H9 (cell line): ENCODE measurements at regions not wholly inside any gene's neighbourhood (a gene's known extent, or its start where the extent isn't known, plus 50 kb on each side); places are given as distances from the start of the nearest gene placed in this dataset.

Experiments used
- DNase-seq: peaks from one replicate; pipeline ENCODE4 v3.0.0-alpha.2; 2017
- H2AFZ ChIP-seq: one replicate; pipeline ENCODE4 v1.6.1; 2013; ENCODE audit warnings: mild to moderate bottlenecking, low read length, control low read depth, moderate library complexity
- H2AK5ac ChIP-seq: 2 replicates; pipeline ENCODE4 v1.6.1; 2013; ENCODE audit warnings: low read length, control low read depth, mixed read lengths; ENCODE audit not compliant: insufficient read length
- H2BK120ac ChIP-seq: one replicate; pipeline ENCODE4 v1.6.1; 2013; ENCODE audit warnings: low read depth, mild to moderate bottlenecking, low read length, control low read depth, inconsistent platforms; ENCODE audit not compliant: poor library complexity, severe bottlenecking
- H2BK12ac ChIP-seq: 2 replicates; pipeline ENCODE4 v1.6.1; 2013; ENCODE audit warnings: low read length, control low read depth, mixed read lengths, low read depth; ENCODE audit not compliant: insufficient read length
- H2BK15ac ChIP-seq: 2 replicates; pipeline ENCODE4 v1.6.1; 2013; ENCODE audit warnings: low read depth, low read length, control low read depth
- H2BK20ac ChIP-seq: one replicate; pipeline ENCODE4 v1.6.1; 2013; ENCODE audit warnings: low read depth, mild to moderate bottlenecking, low read length, control low read depth, inconsistent platforms; ENCODE audit not compliant: poor library complexity, severe bottlenecking
- H2BK5ac ChIP-seq: 2 replicates; pipeline ENCODE4 v1.6.1; 2013; ENCODE audit warnings: low read length, control low read depth, mixed read lengths; ENCODE audit not compliant: insufficient read length
- H3K14ac ChIP-seq: 2 replicates; pipeline ENCODE4 v1.6.1; 2013; ENCODE audit warnings: low read length, control low read depth; ENCODE audit not compliant: insufficient read depth
- H3K18ac ChIP-seq: 2 replicates; pipeline ENCODE4 v1.6.1; 2013; ENCODE audit warnings: low read depth, mild to moderate bottlenecking, mixed read lengths, low read length, control low read depth; ENCODE audit not compliant: insufficient read length
- H3K23ac ChIP-seq: 2 replicates; pipeline ENCODE4 v1.6.1; 2013; ENCODE audit warnings: low read length, control low read depth, mixed read lengths, low read depth; ENCODE audit not compliant: insufficient read length
- H3K23me2 ChIP-seq: 2 replicates; pipeline ENCODE4 v1.6.1; 2013; ENCODE audit warnings: low read depth, mild to moderate bottlenecking, mixed read lengths, low read length, control low read depth; ENCODE audit not compliant: insufficient read length, poor library complexity, severe bottlenecking
- H3K27ac ChIP-seq: 2 replicates; pipeline ENCODE4 v1.5.1; 2013; ENCODE audit warnings: low read length, control low read depth, mixed read lengths, low read depth; ENCODE audit not compliant: insufficient read length
- H3K27me3 ChIP-seq: 2 replicates; pipeline ENCODE4 v1.6.1; 2013; ENCODE audit warnings: low read length, control low read depth, inconsistent platforms; ENCODE audit not compliant: insufficient read depth
- H3K4ac ChIP-seq: 2 replicates; pipeline ENCODE4 v1.6.1; 2013; ENCODE audit warnings: low read depth, mild to moderate bottlenecking, control low read depth, inconsistent platforms, low read length, moderate library complexity
- H3K4me1 ChIP-seq: 2 replicates; pipeline ENCODE4 v1.6.1; 2013; ENCODE audit warnings: low read length, control low read depth, inconsistent platforms; ENCODE audit not compliant: insufficient read depth
- H3K4me2 ChIP-seq: 2 replicates; pipeline ENCODE4 v1.6.1; 2013; ENCODE audit warnings: low read length, control low read depth, mixed read lengths; ENCODE audit not compliant: insufficient read length, insufficient read depth
- H3K56ac ChIP-seq: 2 replicates; pipeline ENCODE4 v1.6.1; 2013; ENCODE audit warnings: low read depth, mild to moderate bottlenecking, mixed read lengths, low read length, control low read depth; ENCODE audit not compliant: insufficient read length
- H3K79me1 ChIP-seq: 2 replicates; pipeline ENCODE4 v1.6.1; 2013; ENCODE audit warnings: low read depth, mild to moderate bottlenecking, moderate library complexity, low read length, control low read depth, inconsistent platforms; ENCODE audit not compliant: insufficient read depth, poor library complexity, severe bottlenecking
- H3K79me2 ChIP-seq: 2 replicates; pipeline ENCODE4 v1.6.1; 2013; ENCODE audit warnings: low read length, control low read depth, inconsistent platforms; ENCODE audit not compliant: insufficient read depth
- H3K9ac ChIP-seq: 2 replicates; pipeline ENCODE4 v1.6.1; 2013; ENCODE audit warnings: low read length, control low read depth, mixed read lengths; ENCODE audit not compliant: insufficient read length; ENCODE audit errors: extremely low read depth
- H3K9me3 ChIP-seq: one replicate; pipeline ENCODE4 v1.6.1; 2013; ENCODE audit warnings: low read depth, low read length, inconsistent platforms; ENCODE audit not compliant: control insufficient read depth
- H3T11ph ChIP-seq: one replicate; pipeline ENCODE4 v1.6.1; 2013; ENCODE audit warnings: mild to moderate bottlenecking, low read length, control low read depth, inconsistent platforms
- H4K20me1 ChIP-seq: one replicate; pipeline ENCODE4 v1.6.1; 2013; ENCODE audit not compliant: control insufficient read depth, insufficient read length, insufficient read depth
- H4K5ac ChIP-seq: 2 replicates; pipeline ENCODE4 v1.6.1; 2013; ENCODE audit warnings: low read depth, mild to moderate bottlenecking, mixed read lengths, low read length, control low read depth; ENCODE audit not compliant: insufficient read length
- H4K8ac ChIP-seq: replicated peaks from 2 replicates; pipeline ENCODE4 v1.6.1; 2013; ENCODE audit warnings: low read length, control low read depth, mixed read lengths, low read depth; ENCODE audit not compliant: insufficient read length
- H4K91ac ChIP-seq: 2 replicates; pipeline ENCODE4 v1.6.1; 2013; ENCODE audit warnings: low read depth, mild to moderate bottlenecking, moderate library complexity, mixed read lengths, low read length, control low read depth; ENCODE audit not compliant: insufficient read length
- H3K27ac Mint-ChIP-seq, 3 experiments: 2 replicates in 2 of 3; 3 replicates in 1 of 3; pipeline ENCODE4 v1.8.0; 2020 to 2021; ENCODE audit warnings: mixed read lengths in 3 of 3, mild to moderate bottlenecking in 1 of 3, moderate library complexity in 1 of 3
- H3K27me3 Mint-ChIP-seq: 2 replicates; pipeline ENCODE4 v1.8.0; 2021; ENCODE audit warnings: low read depth, mild to moderate bottlenecking, moderate library complexity, mixed read lengths
- H3K36me3 Mint-ChIP-seq, 3 experiments: 2 replicates in 2 of 3; 3 replicates in 1 of 3; pipeline ENCODE4 v1.8.0; 2020 to 2021; ENCODE audit warnings: low read depth in 3 of 3, mixed read lengths in 3 of 3; ENCODE audit not compliant: insufficient read depth in 1 of 3
- H3K4me1 Mint-ChIP-seq, 2 experiments: 2 replicates each; pipeline ENCODE4 v1.8.0; 2020; ENCODE audit warnings: mixed read lengths in 2 of 2
- H3K4me3 Mint-ChIP-seq, 2 experiments: 2 replicates in 1 of 2; 3 replicates in 1 of 2; pipeline ENCODE4 v1.8.0; 2020 to 2021; ENCODE audit warnings: mild to moderate bottlenecking in 2 of 2, mixed read lengths in 2 of 2, moderate library complexity in 1 of 2
- H3K9me3 Mint-ChIP-seq, 2 experiments: 2 replicates in 1 of 2; 3 replicates in 1 of 2; pipeline ENCODE4 v1.8.0; 2020; ENCODE audit warnings: mild to moderate bottlenecking in 2 of 2, mixed read lengths in 2 of 2, moderate library complexity in 1 of 2
- CTCF ChIP-seq: fragments of 200-600 bp; sonication (generic); conservative IDR thresholded peaks from 3 replicates; pipeline ENCODE4 v1.8.0; 2021; ENCODE audit warnings: antibody characterized with exemption, mild to moderate bottlenecking
- WGBS: extraction: QIAGEN DNeasy Blood & Tissue Kit; methylation state at CpG from one replicate; pipeline ENCODE4 v1.1.7; 2013; ENCODE audit warnings: missing lambda C conversion rate, low lambda C conversion rate, mixed read lengths; ENCODE audit not compliant: insufficient read length; ENCODE audit errors: extremely low coverage; 5-methylcytosine and 5-hydroxymethylcytosine counted together

GRCh38 chr19:31470229-31470939 is 121.1 kb upstream of the TSHZ3 start:
- TF ChIP-seq CTCF: no peak
- H3K4me1 Mint-ChIP-seq: peaks cover 3 to 8% of the 10 kb centered on the region in 2 experiments; a peak in 2 of 4 replicates
- no peak overlapping the region for H4K91ac ChIP-seq

More at GRCh38 chr19:31470229-31470939, 121.1 kb upstream of the TSHZ3 start:
- Mint-ChIP-seq H3K27ac (no peak overlapping the region), H3K36me3 (peaks cover 0 to 4% (median 0%) of the 10 kb centered on the region in 3 experiments; a peak in 1 of 7 replicates), H3K4me3 (no peak overlapping the region), H3K9me3 (no peaks in the 10 kb centered on the region; a peak in 1 of 5 replicates), H3K27me3 (no peaks in the 10 kb centered on the region)
- H2AFZ ChIP-seq: no peak overlapping the region
- no peak overlapping the region for H2BK12ac ChIP-seq
- no peaks in the 10 kb centered on the region for H3K79me2 ChIP-seq
- H3K14ac ChIP-seq: no peak overlapping the region
- no peak overlapping the region for H3K27ac ChIP-seq
- H3K9ac ChIP-seq: no peak overlapping the region
- no peak for DNase-seq
- no peaks in the 10 kb centered on the region for H3K23me2 ChIP-seq
- H4K8ac ChIP-seq: no peak overlapping the region
- H3K4me1 ChIP-seq: no peaks in the 10 kb centered on the region
- H3K4ac ChIP-seq: no peak overlapping the region
- H3K27me3 ChIP-seq: no peaks in the 10 kb centered on the region
- no peak overlapping the region for H2AK5ac ChIP-seq
- H2BK15ac ChIP-seq: no peak overlapping the region
- H3K56ac ChIP-seq: no peak overlapping the region
- H2BK5ac ChIP-seq: no peak overlapping the region
- H3K18ac ChIP-seq: no peak overlapping the region
- WGBS: no CpG with 5 or more reads among the region's 10 CpGs
- no peak overlapping the region for H4K5ac ChIP-seq
- no peak overlapping the region for H3K4me2 ChIP-seq
- H3K9me3 ChIP-seq: no peaks in the 10 kb centered on the region
- H3K23ac ChIP-seq: no peak overlapping the region
- no peaks in the 10 kb centered on the region for H4K20me1 ChIP-seq
- H3T11ph ChIP-seq: no peak overlapping the region
- no peaks in the 10 kb centered on the region for H3K79me1 ChIP-seq
- H2BK20ac ChIP-seq: no peak overlapping the region
- no peak overlapping the region for H2BK120ac ChIP-seq
